Stimulated activated CD4-positive, alpha-beta T cell treated with anti-CD3 and anti-CD28 coated beads, Interleukin-12 subunit alpha, Interleukin-12 subunit beta, amount 100 ng/mL, for 48 hours (primary cell): ENCODE measurements at regions not wholly inside any gene's neighbourhood (a gene's known extent, or its start where the extent isn't known, plus 50 kb on each side); places are given as distances from the start of the nearest gene placed in this dataset.
"Not testable (repeated sequence)": the region's sequence is repeated elsewhere in the genome, so short reads cannot be mapped to it uniquely, and the experiment has no call there.

Source experiments
- DNase-seq, 3 donors: peaks; one replicate each; pipeline ENCODE4 v3.0.0-alpha.2; 2020; ENCODE audit warnings: low read depth in 2 of 3, low spot score in 1 of 3

DNA sequence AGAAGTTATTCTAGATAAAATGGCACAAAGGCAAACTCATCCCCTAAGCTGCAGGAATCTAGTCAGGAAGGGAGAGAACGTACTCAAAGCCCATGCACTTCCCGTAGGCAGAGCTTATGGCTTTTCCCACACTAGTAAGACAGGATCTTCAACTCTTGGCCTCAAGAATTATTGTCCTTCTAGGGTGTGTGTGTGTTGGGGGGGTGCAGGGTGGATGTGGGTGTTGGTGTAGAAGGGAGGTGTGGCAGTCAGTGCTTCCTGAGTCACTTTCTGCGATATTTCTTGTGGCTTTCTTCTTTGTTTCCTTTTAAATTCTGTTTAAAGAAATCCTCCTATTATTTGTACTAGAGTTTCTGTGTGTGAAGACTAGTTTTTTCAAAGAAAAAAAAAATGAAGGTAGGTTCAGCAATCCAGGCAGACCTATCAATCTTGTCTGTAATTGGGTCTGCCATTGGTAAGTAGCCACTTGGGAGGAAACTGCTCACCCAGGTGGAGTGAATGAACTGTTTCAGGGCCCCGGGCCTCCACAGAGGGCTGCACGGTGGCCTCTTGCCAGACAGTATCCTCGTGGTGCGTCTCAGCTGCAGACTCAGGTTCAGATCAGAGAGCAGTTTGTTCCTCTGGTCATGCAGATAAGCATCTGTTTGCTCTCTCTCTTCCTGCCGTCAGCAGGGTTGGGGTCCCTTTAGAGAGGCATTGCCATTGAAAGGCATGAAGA lies 131.9 kb downstream of the NPR3 start:
- DNase-seq, result no peak

DNA sequence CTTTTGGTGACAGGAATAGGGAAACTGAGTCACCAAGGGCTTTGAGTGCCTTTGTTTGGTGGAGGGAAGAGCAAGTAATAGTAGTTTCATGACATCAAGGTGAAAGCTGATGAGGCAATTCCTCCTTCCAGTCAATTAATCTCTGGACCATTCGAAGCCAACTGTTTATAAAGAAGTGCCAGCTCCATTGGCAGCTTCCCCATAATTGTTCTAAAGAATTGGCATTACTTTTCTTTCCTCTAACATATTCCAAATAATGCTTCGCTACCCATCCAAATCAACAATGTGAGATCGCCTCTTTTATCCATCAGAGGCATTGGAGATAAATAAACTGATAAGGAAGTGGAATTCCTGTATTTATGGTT lies 132.4 kb downstream of the NPR3 start:
- no peak for DNase-seq

GRCh38 chr5:32845171-32845570 lies 134.1 kb downstream of the NPR3 start:
- DNase-seq, result no peak

GRCh38 chr5:32848120-32848519 lies 137.0 kb downstream of the NPR3 start:
- no peak for DNase-seq

DNA sequence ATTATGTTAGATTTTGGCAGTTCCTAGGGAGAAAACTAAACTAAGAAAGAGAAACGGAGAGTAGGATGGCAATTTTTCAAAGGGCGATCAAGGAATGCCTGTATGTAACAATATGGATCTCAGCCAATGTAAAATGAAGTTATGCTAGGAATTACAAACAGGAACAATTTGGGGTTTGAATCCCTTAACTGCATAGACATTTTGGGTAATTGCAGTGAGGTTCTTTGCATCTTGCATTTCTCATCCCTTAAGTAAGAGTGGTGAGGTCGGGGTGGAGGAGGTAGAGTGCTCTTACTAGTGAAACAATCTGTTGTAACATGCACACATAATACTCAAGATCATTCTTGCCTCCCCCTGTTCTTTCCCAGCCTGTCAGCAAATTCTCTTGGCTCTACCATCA lies 137.6 kb downstream of the NPR3 start:
- DNase-seq, result no peak

GRCh38 chr5:32850817-32851496 lies 139.8 kb downstream of the NPR3 start:
- no peak for DNase-seq

DNA sequence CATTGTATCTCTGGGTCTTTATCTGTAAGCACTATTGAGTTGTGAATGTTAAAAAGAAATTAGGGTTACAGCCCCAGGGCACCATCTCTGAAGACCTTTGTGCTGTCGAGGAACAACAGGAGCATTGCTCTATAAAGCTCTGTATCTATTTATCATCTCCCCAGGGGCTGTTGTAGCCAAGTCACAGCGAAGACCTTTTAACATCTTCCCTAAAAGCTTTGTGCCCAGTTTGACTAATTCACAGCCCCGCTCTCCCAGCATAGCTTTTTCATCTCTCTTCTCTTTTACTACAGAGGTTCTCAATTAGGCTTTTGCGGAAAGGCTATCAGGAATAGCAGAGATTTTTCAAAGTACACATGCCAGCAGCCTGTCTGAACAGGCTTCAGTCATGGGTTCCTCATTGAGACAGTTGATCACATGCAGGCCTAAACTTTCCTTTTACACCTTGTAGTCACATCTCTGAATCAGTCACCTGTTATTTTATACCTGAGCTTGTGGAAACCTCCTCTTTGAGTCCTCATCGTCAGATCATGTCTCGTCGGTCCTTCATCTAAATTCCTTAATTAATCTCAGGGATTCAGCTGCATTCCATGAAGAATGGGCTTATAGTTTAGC lies 140.5 kb downstream of the NPR3 start:
- DNase-seq, result no peak

DNA sequence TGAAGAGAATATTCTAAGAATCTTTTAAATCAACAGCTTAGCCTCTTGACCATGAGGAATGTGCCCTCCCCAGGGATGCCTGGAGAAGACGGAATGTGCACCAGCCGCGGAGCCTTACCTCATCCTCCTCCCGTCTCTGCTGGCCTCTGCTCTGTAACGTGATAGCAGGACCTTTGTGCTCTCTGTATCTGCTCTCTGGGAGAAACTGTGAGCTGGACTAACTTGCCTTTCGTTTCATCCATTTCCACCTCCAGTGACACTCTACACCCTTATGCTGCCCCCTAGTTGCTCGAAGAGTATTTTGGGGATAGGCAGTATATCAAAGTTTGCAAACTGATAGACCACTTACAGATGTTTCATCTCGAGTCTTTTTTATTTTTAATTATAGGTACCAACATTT lies 141.4 kb downstream of the NPR3 start:
- DNase-seq, result no peak

DNA sequence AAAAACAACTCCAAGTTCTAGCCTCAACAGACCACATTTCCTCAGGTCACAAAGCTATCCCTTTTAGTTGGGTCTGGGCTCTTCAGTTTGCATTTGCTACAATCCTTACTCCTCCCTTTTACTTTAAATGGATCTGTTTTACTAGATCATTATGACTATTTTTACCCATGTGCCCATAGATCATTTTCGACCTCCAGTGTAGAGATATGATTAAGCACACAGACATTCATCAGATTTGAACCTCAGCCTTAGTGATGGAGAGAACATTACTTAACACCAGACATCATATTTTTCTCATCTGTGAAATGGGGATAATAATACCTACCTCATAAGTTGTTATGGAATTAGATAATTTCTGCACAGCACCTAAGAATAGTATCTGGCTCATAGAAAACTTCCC lies 141.9 kb downstream of the NPR3 start:
- DNase-seq, result no peak

- no peak for DNase-seq
Observed at GRCh38 chr5:32854473-32854872, 143.4 kb downstream of the NPR3 start.

DNA sequence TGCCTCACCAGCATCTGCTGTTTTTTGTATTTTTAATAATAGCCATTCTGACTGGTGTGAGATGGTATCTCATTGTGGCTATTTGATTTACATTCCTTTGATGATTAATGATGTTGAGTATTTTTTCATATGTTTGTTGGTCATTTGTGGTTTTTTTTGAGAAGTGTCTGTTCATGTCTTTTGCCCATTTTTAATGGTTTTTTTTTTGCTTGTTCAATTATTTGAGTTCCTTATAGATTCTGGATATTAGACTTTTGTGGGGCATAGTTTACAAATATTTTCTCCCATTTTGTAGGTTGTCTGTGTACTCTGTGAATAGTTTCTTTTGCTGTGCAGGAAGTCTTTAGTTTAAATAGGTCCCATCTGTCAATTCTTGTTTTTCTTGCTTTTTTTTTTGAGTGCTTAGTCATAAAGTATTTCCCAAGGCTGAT lies 148.1 kb downstream of the NPR3 start:
- no peak for DNase-seq

DNA sequence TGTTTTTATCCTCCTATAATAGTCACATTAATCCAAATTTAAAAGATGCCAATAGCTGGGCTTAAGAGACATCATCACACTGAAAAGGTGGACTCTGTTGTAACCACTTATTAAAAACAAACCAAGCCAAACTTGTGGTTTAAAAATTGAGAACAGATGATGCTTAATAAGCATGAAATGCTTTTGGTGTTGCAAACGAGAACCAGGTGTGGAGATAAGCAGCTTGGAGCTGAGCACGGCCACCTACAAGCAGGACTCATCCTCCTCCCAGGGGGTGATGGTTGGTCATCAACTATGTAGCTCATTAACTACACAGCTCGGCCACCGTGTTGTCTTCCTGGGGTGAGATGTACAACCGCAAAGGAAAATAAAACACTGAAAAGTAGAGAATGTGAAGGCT lies 154.4 kb downstream of the NPR3 start:
- DNase-seq, result no peak

DNA sequence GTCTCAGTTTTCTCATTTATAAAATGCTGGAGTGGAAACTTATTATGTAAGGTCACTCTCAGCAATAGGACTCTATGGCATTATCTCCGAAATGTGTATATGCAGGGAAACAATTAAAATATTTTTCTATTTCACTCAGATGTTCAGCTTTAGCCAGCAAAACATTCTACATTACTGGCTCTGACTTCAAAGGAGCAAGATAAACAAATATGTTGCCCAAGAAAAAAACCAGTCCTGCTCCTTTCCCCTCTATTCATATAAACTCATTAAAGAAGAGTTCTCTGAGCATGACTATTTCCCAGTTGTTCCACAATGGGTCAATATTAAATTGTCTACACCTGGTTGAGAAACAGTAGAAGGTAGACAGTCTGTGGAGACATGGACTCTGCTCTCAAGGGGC lies 155.0 kb downstream of the NPR3 start:
- DNase-seq, result no peak

- no peak for DNase-seq
Observed at GRCh38 chr5:32869216-32869615, 158.1 kb downstream of the NPR3 start.

DNA sequence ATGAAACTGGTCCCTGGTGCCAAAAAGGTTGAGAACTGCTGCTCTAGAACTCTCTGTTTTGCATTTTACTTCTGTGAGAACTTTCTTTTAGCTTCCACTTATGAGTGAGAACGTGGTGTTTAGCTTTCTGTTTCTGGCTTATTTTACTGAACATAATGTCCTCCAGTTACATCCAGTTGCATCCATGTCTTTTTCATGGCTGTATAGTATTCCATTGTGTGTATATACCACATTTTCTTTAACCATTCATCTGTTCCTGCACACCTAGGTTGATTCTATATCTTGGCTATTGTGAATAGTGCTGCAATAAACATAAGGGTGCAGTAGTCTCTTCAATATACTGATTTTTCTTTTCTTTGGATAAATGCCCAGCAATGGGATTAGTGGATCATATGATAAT lies 165.7 kb downstream of the NPR3 start:
- DNase-seq, result no peak

DNA sequence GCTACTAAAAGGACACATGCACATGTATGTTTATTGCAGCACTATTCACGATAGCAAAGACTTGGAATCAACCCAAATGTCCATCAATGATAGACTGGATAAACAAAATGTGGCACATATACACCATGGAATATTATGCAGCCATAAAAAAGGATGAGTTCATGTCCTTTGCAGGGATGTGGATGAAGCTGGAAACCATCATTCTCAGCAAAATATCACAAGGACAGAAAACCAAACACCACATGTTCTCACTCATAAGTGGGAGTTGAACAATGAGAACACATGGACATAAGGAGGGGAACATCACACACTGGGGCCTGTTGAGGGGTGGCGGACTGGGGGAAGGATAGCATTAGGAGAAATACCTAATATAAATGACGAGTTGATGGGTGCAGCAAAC lies 168.2 kb downstream of the NPR3 start:
- DNase-seq, result not testable (repeated sequence)

DNA sequence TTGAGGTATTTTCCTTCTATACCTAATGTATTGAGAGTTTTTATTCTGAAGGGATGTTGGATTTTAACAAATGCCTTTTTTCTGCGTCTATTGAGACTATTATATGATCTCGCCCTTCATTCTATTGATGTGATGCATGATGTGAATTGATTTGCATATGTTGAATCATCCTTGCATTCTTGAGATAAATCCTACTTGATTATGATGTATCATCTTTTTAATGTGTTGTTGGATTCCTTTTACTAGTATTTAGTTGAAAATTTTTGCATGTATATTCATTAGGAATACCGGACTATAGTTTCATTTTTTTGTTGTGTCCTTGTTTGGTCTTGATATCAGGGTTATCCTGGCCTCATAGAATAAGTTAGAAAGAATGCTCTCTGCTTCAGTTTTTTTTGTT lies 169.7 kb downstream of the NPR3 start:
- no peak for DNase-seq

DNA sequence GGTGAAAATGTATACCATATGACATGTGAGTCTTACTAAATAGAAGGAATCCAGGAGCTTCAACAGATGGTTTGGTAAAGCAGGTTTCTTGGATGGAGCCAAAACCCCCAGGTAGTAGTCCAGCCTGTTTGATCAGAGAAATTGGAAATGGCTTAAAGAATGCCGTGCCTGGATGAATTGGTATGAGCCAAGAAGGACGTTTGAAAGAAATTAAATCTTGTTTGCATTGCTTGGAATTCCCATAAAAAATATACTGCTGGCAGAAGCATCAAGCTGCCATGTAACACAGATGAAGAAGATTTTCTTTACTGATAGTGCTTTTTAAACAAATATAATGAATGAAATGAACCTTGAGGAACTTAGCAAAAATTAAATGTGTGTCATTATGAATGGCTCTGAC lies 176.3 kb downstream of the NPR3 start:
- no peak for DNase-seq

GRCh38 chr5:32889078-32889477 lies 178.0 kb downstream of the NPR3 start:
- no peak for DNase-seq

- DNase-seq, result no peak
Observed at GRCh38 chr5:32903613-32904012, 192.5 kb downstream of the NPR3 start.

DNA sequence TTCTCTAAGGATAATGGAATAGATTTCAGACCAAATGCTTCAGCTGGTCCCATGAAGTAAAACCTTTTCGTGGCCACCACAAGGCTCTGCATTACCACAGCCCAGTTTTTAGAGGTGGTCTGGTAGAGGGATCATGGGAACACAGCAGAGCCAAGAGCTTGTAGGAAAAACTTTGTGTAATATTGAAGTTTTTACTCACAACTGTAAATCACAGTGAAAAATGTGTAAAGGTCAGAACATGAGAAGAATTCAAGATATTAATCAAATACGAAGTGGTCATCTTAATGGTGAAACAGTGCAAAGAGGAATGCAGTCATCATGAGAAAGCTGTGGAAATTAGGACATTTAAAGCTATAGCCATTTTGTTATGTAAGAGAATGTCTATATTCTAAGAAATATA lies 197.5 kb downstream of the NPR3 start:
- DNase-seq, result no peak

DNA sequence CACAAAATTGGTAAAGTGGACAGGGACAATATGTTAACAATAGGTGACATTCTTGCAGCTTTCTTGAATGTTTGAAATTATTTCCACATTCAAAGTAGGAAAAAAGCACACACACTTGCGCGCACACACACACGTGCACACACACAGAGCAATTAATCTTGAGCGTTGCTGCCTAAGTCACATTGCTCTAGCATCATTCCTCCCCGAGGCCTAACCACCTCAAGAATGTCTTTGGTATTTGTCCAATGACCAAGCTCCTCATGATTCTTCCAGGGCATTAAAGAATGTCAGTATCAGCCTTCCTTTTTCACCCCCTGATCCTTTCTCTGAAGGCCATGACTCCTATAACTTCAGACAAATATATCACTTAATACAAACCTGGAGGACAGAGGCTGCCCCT lies 198.1 kb downstream of the NPR3 start:
- no peak for DNase-seq

GRCh38 chr5:32916648-32917047 lies 205.5 kb downstream of the NPR3 start:
- no peak for DNase-seq
